ENCODE measurements at regions not wholly inside any gene's neighbourhood (a gene's known extent, or its start where the extent isn't known, plus 50 kb on each side); places are given as distances from the start of the nearest gene placed in this dataset.

GRCh38 chr1:60765204-60765603, 317.2 kb upstream of the NFIA start:
- Histone ChIP-seq H3K4me1 (ENCODE audit: insufficient read depth, low read length) (no peaks in the 10 kb centered on the region), H2BK15ac (ENCODE audit: low read depth, low read length) (no peak overlapping the region), H3K27ac (ENCODE audit: insufficient read length, low read depth, low read length) (no peak overlapping the region), H3K56ac (ENCODE audit: insufficient read length, low read depth, low read length) (no peak overlapping the region), H2AFZ (ENCODE audit: low read length) (no peak overlapping the region), H4K20me1 (ENCODE audit: control insufficient read depth, insufficient read depth, insufficient read length) (no peaks in the 10 kb centered on the region), H2AK5ac (ENCODE audit: insufficient read length, low read length) (no peak overlapping the region), H3K4ac (ENCODE audit: low read depth, low read length) (no peak overlapping the region), H3K9ac (ENCODE audit: extremely low read depth, insufficient read length, low read length) (no peak overlapping the region), H2BK12ac (ENCODE audit: insufficient read length, low read depth, low read length) (no peak overlapping the region), H3K4me2 (ENCODE audit: insufficient read depth, insufficient read length, low read length) (no peak overlapping the region), H3K79me1 (ENCODE audit: insufficient read depth, low read depth, low read length, poor library complexity, severe bottlenecking) (no peaks in the 10 kb centered on the region), H2BK20ac (ENCODE audit: low read depth, low read length, poor library complexity, severe bottlenecking) (no peak overlapping the region), H4K8ac (replicated peaks; ENCODE audit: insufficient read length, low read depth, low read length) (no peak overlapping the region), H4K91ac (ENCODE audit: insufficient read length, low read depth, low read length) (no peak overlapping the region), H3K23ac (ENCODE audit: insufficient read length, low read depth, low read length) (no peak overlapping the region), H3K23me2 (ENCODE audit: insufficient read length, low read depth, low read length, poor library complexity, severe bottlenecking) (no peaks in the 10 kb centered on the region), H3K79me2 (ENCODE audit: insufficient read depth, low read length) (no peaks in the 10 kb centered on the region), H3K27me3 (ENCODE audit: insufficient read depth, low read length) (no peaks in the 10 kb centered on the region), H2BK120ac (ENCODE audit: low read depth, low read length, poor library complexity, severe bottlenecking) (no peak overlapping the region), H3K9me3 (ENCODE audit: control insufficient read depth, low read depth, low read length) (no peaks in the 10 kb centered on the region), H3K14ac (ENCODE audit: insufficient read depth, low read length) (no peak overlapping the region), H2BK5ac (ENCODE audit: insufficient read length, low read length) (no peak overlapping the region), H4K5ac (ENCODE audit: insufficient read length, low read depth, low read length) (no peak overlapping the region), H3K18ac (ENCODE audit: insufficient read length, low read depth, low read length) (no peak overlapping the region), H3T11ph (ENCODE audit: low read length) (no peak overlapping the region)
- H3K27me3 Mint-ChIP-seq (ENCODE audit: low read depth), result no peaks in the 10 kb centered on the region; the same call in 1 of the 2 replicates
- H3K9me3 Mint-ChIP-seq, result peaks cover under 1 to 4% of the 10 kb centered on the region in 2 experiments; a peak in 4 of 5 replicates
- no peak overlapping the region for H3K27ac Mint-ChIP-seq
- peak; percentile 45 for DNase-seq
- no CpG with 5 or more reads among the region's 5 CpGs for WGBS (ENCODE audit: extremely low coverage, insufficient read length, low lambda C conversion rate)
- H3K4me1 Mint-ChIP-seq, result no peaks in the 10 kb centered on the region
- H3K4me3 Mint-ChIP-seq, result no peak overlapping the region
- peaks cover 0 to 1% (median under 1%) of the 10 kb centered on the region in 3 experiments; a peak in 4 of 7 replicates for H3K36me3 Mint-ChIP-seq (ENCODE audit: insufficient read depth in 1 of 3, low read depth in 3 of 3)
- peak; percentile 78 for TF ChIP-seq CTCF (conservative IDR thresholded peaks at IDR 0.05)
